Thoracic aorta (tissue), 2 donors: ENCODE measurements at regions not wholly inside any gene's neighbourhood (a gene's known extent, or its start where the extent isn't known, plus 50 kb on each side); places are given as distances from the start of the nearest gene placed in this dataset.

Experiments
- ATAC-seq: fragments of 150-250 bp; one replicate; pipeline ENCODE4 v1.8.0; 2017; ENCODE audit warnings: low read depth; ENCODE audit not compliant: insufficient number of reproducible peaks, low FRiP score
- DNase-seq: peaks from one replicate; pipeline ENCODE4 v3.0.0-alpha.2; 2020; ENCODE audit warnings: low spot score
- H3K27ac ChIP-seq, 2 donors: fragments of 200-600 bp; sonication (generic); 1 replicate in 1 of 2; 2 replicates in 1 of 2; pipeline ENCODE4 v1.5.1; 2016; ENCODE audit warnings: mild to moderate bottlenecking in 2 of 2, moderate library complexity in 2 of 2
- H3K27me3 ChIP-seq: fragments of 200-600 bp; sonication (generic); replicated peaks from 2 replicates; pipeline ENCODE4 v1.6.0; 2016; ENCODE audit warnings: mild to moderate bottlenecking; ENCODE audit not compliant: insufficient read depth
- H3K36me3 ChIP-seq: fragments of 200-600 bp; sonication (generic); one replicate; pipeline ENCODE4 v1.5.1; 2016
- H3K4me1 ChIP-seq, 2 donors: fragments of 200-600 bp; sonication (generic); 1 replicate in 1 of 2; 2 replicates in 1 of 2; pipeline versions ENCODE4 v1.5.1 to v1.6.0; 2016; ENCODE audit warnings: low read depth in 2 of 2, mild to moderate bottlenecking in 1 of 2; ENCODE audit not compliant: control insufficient read depth in 1 of 2
- H3K4me3 ChIP-seq: fragments of 200-600 bp; sonication (generic); 2 replicates; pipeline ENCODE4 v1.5.1; 2016; ENCODE audit warnings: mild to moderate bottlenecking
- H3K9me3 ChIP-seq: fragments of 200-600 bp; sonication (generic); 2 replicates; pipeline ENCODE4 v1.5.1; 2016
- TF ChIP-seq, protein P1 (sequence below): fragments of 200-600 bp; sonication (generic); IDR thresholded peaks from one replicate; pipeline ENCODE4 v1.5.1; 2019; ENCODE audit warnings: antibody characterized with exemption

DNA sequence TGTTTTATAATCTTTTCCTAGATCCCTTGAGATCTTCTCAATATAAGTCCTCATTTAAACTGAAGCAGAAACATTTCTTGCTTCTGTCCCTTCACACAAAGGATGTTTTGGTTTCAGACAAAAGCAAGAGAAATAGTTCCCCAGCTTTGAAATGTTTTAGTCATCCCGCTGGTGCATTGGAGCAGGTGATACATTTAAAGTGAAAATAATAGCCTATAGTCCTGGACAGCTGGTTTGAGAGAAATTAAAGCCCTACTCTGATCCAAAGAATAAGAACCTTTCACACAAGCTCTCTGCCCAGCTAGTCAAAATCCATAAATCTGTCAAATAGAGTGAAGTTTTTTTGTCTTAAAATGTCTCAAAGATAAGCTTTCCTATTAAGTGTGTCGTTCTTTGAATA is 79.4 kb downstream of the LUZP4 start:
- Histone ChIP-seq H3K27ac (peak overlapping the region in 1 of 2 donors; percentile 65), H3K27me3 (no peaks in the 10 kb centered on the region), H3K4me3 (no peak overlapping the region), H3K9me3 (no peaks in the 10 kb centered on the region), H3K4me1 (peaks cover 3 to 44% of the 10 kb centered on the region in 2 donors), H3K36me3 (no peaks in the 10 kb centered on the region)
- DNase-seq: no peak
- TF ChIP-seq, protein P1, sequence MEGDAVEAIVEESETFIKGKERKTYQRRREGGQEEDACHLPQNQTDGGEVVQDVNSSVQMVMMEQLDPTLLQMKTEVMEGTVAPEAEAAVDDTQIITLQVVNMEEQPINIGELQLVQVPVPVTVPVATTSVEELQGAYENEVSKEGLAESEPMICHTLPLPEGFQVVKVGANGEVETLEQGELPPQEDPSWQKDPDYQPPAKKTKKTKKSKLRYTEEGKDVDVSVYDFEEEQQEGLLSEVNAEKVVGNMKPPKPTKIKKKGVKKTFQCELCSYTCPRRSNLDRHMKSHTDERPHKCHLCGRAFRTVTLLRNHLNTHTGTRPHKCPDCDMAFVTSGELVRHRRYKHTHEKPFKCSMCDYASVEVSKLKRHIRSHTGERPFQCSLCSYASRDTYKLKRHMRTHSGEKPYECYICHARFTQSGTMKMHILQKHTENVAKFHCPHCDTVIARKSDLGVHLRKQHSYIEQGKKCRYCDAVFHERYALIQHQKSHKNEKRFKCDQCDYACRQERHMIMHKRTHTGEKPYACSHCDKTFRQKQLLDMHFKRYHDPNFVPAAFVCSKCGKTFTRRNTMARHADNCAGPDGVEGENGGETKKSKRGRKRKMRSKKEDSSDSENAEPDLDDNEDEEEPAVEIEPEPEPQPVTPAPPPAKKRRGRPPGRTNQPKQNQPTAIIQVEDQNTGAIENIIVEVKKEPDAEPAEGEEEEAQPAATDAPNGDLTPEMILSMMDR: no peak
- ATAC-seq: no peak

DNA sequence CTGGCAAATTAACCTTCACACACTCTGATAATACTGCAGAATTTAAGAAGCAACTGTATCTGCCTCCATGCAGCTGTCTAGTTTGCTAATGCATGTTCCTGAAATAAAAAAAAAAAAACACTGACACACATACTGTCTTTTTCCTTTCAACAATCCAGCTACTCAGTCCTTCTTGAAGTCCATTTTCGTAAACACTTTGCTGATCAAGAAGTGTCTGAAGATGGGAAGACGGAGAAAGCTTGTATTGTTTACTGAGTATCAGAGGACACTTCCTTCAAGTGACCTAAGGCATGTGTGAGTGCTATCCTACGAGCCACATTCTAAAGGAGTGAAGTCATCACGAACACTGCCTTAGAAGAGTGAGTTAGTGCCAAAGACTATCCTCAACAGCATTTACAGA is 82.6 kb downstream of the LUZP4 start:
- no peak for ATAC-seq
- no peak for DNase-seq

DNA sequence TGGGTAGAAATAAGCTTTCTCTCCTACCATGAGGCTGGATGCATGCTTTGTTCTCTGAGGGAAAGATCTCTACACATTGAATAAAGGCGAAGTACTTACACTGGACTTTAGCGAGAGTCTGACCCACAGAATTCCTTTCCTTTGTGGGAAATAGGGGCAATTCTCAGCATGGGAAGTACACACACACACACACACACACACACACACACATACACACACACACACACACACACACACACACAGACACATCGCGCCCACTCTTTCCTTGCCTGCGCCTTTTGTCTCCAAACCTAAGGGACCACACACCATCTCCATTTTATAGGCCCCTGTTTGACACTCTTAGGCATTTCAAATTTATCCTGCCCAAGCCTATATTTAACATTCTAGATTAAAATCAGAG is 83.8 kb downstream of the LUZP4 start:
- H3K27me3 ChIP-seq: no peaks in the 10 kb centered on the region
- ATAC-seq: no peak
- H3K27ac ChIP-seq: no peak overlapping the region
- TF ChIP-seq, protein P1: no peak
- DNase-seq: no peak
- peaks cover 0 to 36% of the 10 kb centered on the region in 2 donors for H3K4me1 ChIP-seq
- no peak overlapping the region for H3K4me3 ChIP-seq
- no peaks in the 10 kb centered on the region for H3K9me3 ChIP-seq
- no peaks in the 10 kb centered on the region for H3K36me3 ChIP-seq

More for the DNA sequence above, 82.6 kb downstream of the LUZP4 start:
- Histone ChIP-seq H3K4me3 (no peak overlapping the region), H3K4me1 (peaks cover under 1 to 44% of the 10 kb centered on the region in 2 donors), H3K36me3 (no peaks in the 10 kb centered on the region), H3K27me3 (no peaks in the 10 kb centered on the region), H3K27ac (peak overlapping the region in 1 of 2 donors; percentile 26), H3K9me3 (no peaks in the 10 kb centered on the region)
- TF ChIP-seq, protein P1: no peak

DNA sequence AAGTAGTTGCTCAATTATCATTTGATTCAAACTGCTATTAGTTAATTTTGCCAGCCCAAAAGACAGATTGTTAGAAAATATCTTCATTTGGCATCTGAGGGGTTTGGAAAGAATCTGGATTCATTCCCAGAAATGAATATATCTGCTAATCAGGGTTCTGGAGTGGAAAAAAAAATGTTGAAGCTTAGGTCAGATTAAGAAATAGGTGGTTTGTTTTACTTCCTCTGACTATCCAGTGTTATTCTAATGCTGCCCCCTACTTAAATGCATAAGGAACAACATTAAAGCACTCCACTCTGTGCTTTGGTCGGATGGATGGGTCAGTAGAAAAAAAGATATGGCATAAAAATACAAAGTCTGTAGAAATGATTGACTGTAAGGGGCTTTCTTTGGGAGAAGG is 89.0 kb downstream of the LUZP4 start:
- no peaks in the 10 kb centered on the region for H3K36me3 ChIP-seq
- H3K4me3 ChIP-seq: no peak overlapping the region
- no peak for ATAC-seq
- H3K9me3 ChIP-seq: no peaks in the 10 kb centered on the region
- DNase-seq: no peak
- H3K27me3 ChIP-seq: no peaks in the 10 kb centered on the region
- TF ChIP-seq, protein P1: no peak
- H3K27ac ChIP-seq: no peak overlapping the region
- H3K4me1 ChIP-seq: peaks cover 0 to 3% of the 10 kb centered on the region in 2 donors

DNA sequence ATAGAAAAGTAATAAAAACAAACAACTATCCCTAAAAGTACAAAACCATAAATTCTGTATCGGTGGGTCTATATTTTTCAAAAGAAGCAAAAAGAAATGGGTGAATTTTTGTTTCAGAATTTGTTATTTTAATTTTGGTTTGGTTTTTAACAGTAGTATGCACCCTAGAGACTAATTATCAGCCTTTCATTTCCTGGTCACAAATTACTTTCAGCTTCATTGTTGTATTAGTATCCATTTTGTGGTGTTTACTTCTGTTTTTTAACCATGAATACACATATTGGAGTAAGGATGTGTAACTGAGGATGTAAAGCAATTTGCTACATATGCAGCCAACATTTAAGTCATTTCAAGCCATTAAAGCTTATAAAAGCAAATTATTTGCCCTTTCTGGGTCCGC is 97.8 kb downstream of the LUZP4 start:
- Histone ChIP-seq H3K4me3 (no peak overlapping the region), H3K27ac (no peak overlapping the region), H3K9me3 (no peaks in the 10 kb centered on the region), H3K4me1 (no peaks in the 10 kb centered on the region), H3K27me3 (no peaks in the 10 kb centered on the region), H3K36me3 (no peaks in the 10 kb centered on the region)
- TF ChIP-seq, protein P1: no peak
- DNase-seq (no peak), ATAC-seq (no peak)
